GM12878 (cell line): ENCODE measurements at regions not wholly inside any gene's neighbourhood (a gene's known extent, or its start where the extent isn't known, plus 50 kb on each side); places are given as distances from the start of the nearest gene placed in this dataset.
A peak's percentile ranks its signal among the peaks of the same experiment; 100 is the strongest.

Experiments used
- ATAC-seq: fragments of 200-7000 bp; cut with Tn5 transposase; 3 replicates; pipeline ENCODE4 v1.9.1; 2020; ENCODE audit warnings: mild to moderate bottlenecking, moderate library complexity
- BruUV-seq: library from RNA; stranded (reverse); fragments of 400-500 nt; replicated peaks from 2 replicates; lab custom pipeline; 2021; lab: Mats Ljungman, UMichigan
- CTCF ChIA-PET: fragments of 300-600 bp; sonication (Branson Sonifier 250); formaldehyde crosslinking; extraction: SDS; loops from one replicate; lab custom pipeline; 2021; ENCODE audit warnings: inconsistent platforms; lab: Yijun Ruan, JAX
- POLR2A ChIA-PET: fragments of 350-600 bp; formaldehyde crosslinking; extraction: SDS; loops from one replicate; lab custom pipeline; 2021; ENCODE audit warnings: inconsistent platforms; lab: Charles Lee
- RAD21 ChIA-PET: fragments of 300-600 bp; sonication (Branson Sonifier 250); formaldehyde crosslinking; loops from one replicate; lab custom pipeline; 2023; ENCODE audit warnings: antibody characterized with exemption; ENCODE audit not compliant: unreplicated experiment; lab: Charles Lee
- SMC1A ChIA-PET: fragments of 300-600 bp; sonication (Branson Sonifier 250); formaldehyde crosslinking; loops from one replicate; lab custom pipeline; 2023; ENCODE audit not compliant: unreplicated experiment, uncharacterized antibody; lab: Charles Lee
- DNase-seq: peaks from one replicate; pipeline ENCODE4 v3.0.0-alpha.2; 2011; ENCODE audit warnings: low read depth, low spot score
- FAIRE-seq: peaks from 3 replicates; lab custom pipeline; 2011; peaks lifted over from hg19 to GRCh38; lab: Jason Lieb, UNC
- H2AFZ ChIP-seq: 2 replicates; pipeline ENCODE4 v1.6.0; 2011; ENCODE audit warnings: low read depth, low read length, control low read depth; ENCODE audit not compliant: control insufficient read depth
- H3K27ac ChIP-seq: 2 replicates; pipeline ENCODE4 v1.5.1; 2011; ENCODE audit warnings: control low read depth; ENCODE audit not compliant: control insufficient read depth, insufficient read depth
- H3K27me3 ChIP-seq, 2 experiments: replicated peaks in 1 of 2; 2 replicates each; pipeline versions ENCODE4 v1.6.0 to v1.6.1; 2011; ENCODE audit warnings: low read length in 1 of 2; ENCODE audit not compliant: control insufficient read depth in 2 of 2, insufficient read depth in 2 of 2
- H3K36me3 ChIP-seq, 2 experiments: 2 replicates each; pipeline ENCODE4 v1.5.1; 2011; ENCODE audit warnings: low read length in 1 of 2; ENCODE audit not compliant: control insufficient read depth in 2 of 2, insufficient read depth in 2 of 2
- H3K4me1 ChIP-seq: 2 replicates; pipeline ENCODE4 v1.6.1; 2011; ENCODE audit warnings: mild to moderate bottlenecking, low read length, moderate library complexity, mixed read lengths; ENCODE audit not compliant: control insufficient read depth, insufficient read depth
- H3K4me2 ChIP-seq: 2 replicates; pipeline ENCODE4 v1.6.0; 2011; ENCODE audit warnings: control low read depth; ENCODE audit not compliant: control insufficient read depth, insufficient read depth
- H3K4me3 ChIP-seq: fragments of 200-600 bp; sonication (generic); 2 replicates; pipeline ENCODE4 v1.5.1; 2016
- H3K79me2 ChIP-seq: 2 replicates; pipeline ENCODE4 v1.6.0; 2011; ENCODE audit warnings: low read length; ENCODE audit not compliant: control insufficient read depth, insufficient read depth
- H3K9ac ChIP-seq: 2 replicates; pipeline ENCODE4 v1.8.0; 2011; ENCODE audit warnings: low read length, control low read depth, mixed read lengths; ENCODE audit not compliant: control insufficient read depth, insufficient read depth
- H3K9me3 ChIP-seq: replicated peaks from 3 replicates; pipeline ENCODE4 v1.5.1; 2011; ENCODE audit warnings: mild to moderate bottlenecking, low read length; ENCODE audit not compliant: control insufficient read depth, insufficient read depth
- H4K20me1 ChIP-seq: 2 replicates; pipeline ENCODE4 v1.6.0; 2011; ENCODE audit not compliant: control insufficient read depth, insufficient read depth
- IKZF1 ChIP-seq: fragments of 450-650 bp; conservative IDR thresholded peaks from 2 replicates; pipeline ENCODE4 v1.6.1; 2017; ENCODE audit warnings: antibody characterized with exemption, mild to moderate bottlenecking
- MYB ChIP-seq: fragments of 150-350 bp; IDR thresholded peaks from 2 replicates; pipeline ENCODE4 v1.6.1; 2014; ENCODE audit warnings: mild to moderate bottlenecking, low read depth, low read length, borderline replicate concordance
- NFXL1 ChIP-seq: fragments of 450-650 bp; IDR thresholded peaks from 2 replicates; pipeline ENCODE4 v1.6.1; 2017; ENCODE audit warnings: antibody characterized with exemption, mild to moderate bottlenecking, borderline replicate concordance
- NFYA ChIP-seq: IDR thresholded peaks from 2 replicates; pipeline ENCODE4 v1.6.1; 2011; ENCODE audit warnings: low read depth, mild to moderate bottlenecking, low read length, improper control_type of control experiment, borderline replicate concordance
- NR2F1 ChIP-seq: fragments of 450-650 bp; conservative IDR thresholded peaks from 2 replicates; pipeline ENCODE4 v1.6.1; 2017; ENCODE audit warnings: mild to moderate bottlenecking
- PML ChIP-seq: IDR thresholded peaks from 2 replicates; pipeline ENCODE4 v1.6.1; 2012; ENCODE audit warnings: low read length, inconsistent platforms
- SREBF1 ChIP-seq: IDR thresholded peaks from 2 replicates; pipeline ENCODE4 v1.6.1; 2012; ENCODE audit warnings: mild to moderate bottlenecking, low read length
- TARDBP ChIP-seq: IDR thresholded peaks from 2 replicates; pipeline ENCODE4 v1.6.1; 2016; ENCODE audit warnings: borderline replicate concordance
- TBL1XR1 ChIP-seq: IDR thresholded peaks from 2 replicates; pipeline ENCODE4 v1.6.1; 2012; ENCODE audit warnings: low read depth, low read length, improper control_type of control experiment
- WGBS: methylation state at CpG from one replicate; pipeline ENCODE4 v1.1.6; 2016; ENCODE audit warnings: low lambda C conversion rate; ENCODE audit not compliant: insufficient replicate concordance, insufficient coverage; ENCODE audit errors: missing lambda C conversion rate; 5-methylcytosine and 5-hydroxymethylcytosine counted together
- in situ Hi-C: fragments of 300-500 bp; cut with MboI; formaldehyde crosslinking; loops from 9 replicates; pipeline ENCODE4 v1.14.3; 2018; ENCODE audit warnings: mixed read lengths
- intact Hi-C: fragments of 100-400 bp; cut with micrococcal nuclease; formaldehyde crosslinking; loops from one replicate; pipeline ENCODE4 v1.14.2; 2022; ENCODE audit not compliant: unreplicated experiment
- TF ChIP-seq, protein P1 (sequence below): IDR thresholded peaks from 2 replicates; pipeline ENCODE4 v1.6.1; 2011; ENCODE audit warnings: mild to moderate bottlenecking, low read depth, low read length, moderate library complexity; ENCODE audit not compliant: insufficient replicate concordance
- TF ChIP-seq, protein P2 (sequence below): IDR thresholded peaks from 2 replicates; pipeline ENCODE4 v1.6.1; 2011; ENCODE audit warnings: low read depth, low read length, improper control_type of control experiment, borderline replicate concordance
- TF ChIP-seq, protein P3 (sequence below): IDR thresholded peaks from 2 replicates; pipeline ENCODE4 v1.6.1; 2012; ENCODE audit warnings: low read depth, low read length, improper control_type of control experiment
- TF ChIP-seq, protein P4 (sequence below): IDR thresholded peaks from 2 replicates; pipeline ENCODE4 v1.6.1; 2012; ENCODE audit warnings: low read depth, low read length, improper control_type of control experiment
- TF ChIP-seq, protein P5 (sequence below): fragments of 450-650 bp; IDR thresholded peaks from 2 replicates; pipeline ENCODE4 v1.6.1; 2017; ENCODE audit warnings: mild to moderate bottlenecking, moderate library complexity

DNA sequence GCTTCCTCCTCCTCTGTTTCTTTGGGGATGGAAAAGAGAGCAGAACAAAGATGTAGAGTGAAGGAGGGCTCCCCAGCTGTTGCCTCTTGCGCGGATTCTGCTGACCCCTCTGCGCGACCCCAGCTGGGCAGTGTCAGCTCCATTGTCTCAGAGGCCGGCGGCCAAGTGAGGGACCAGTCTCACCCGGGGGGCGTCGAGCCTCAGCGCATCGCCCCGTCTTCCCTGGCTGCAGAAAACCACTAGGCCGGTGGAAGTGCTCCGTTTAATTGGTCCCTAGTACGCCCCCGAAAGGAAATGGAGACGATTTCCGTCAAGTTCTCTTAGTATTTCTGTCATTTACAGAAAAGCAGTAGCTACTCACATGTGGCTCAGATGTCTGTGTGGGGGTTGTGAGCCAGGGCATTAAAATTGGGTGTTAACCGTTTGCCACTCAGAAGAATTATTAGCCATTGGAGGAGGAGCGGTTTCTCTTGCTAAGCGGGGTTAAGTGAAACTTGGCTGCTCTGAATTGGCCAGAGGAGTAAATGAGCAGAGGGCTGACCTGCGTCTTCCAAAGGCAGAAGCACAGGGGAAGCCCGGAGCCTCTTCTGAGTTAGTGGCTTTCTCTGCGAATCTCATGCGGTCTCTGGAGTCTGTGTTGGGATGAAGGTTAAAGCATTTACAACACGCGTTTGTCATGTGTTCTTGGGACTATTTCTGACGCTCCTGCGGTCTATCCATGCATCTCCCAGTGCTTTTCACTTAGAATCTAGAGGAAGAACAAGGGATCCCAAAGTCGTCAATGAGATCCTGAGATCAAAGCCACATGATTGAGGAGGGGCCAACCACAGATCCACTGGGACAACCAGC lies 132.8 kb upstream of the MYO16 start:
- no peak for FAIRE-seq
- no peaks in the 10 kb centered on the region for H3K79me2 ChIP-seq
- no peak overlapping the region for H3K9ac ChIP-seq
- in situ Hi-C loops: no loop called here
- ATAC-seq: peak; percentile 27; the same call in 2 of the 3 replicates
- BruUV-seq: no TSS peak
- ChIA-PET SMC1A (no interaction called here), CTCF (interaction anchor here (1.0 kb wide), 1 partner anchor 54 kb away, joined by 3 read pairs; no protein-coding TSS in a partner anchor), RAD21 (no interaction called here), POLR2A (no interaction called here)
- H3K4me1 ChIP-seq: no peaks in the 10 kb centered on the region
- DNase-seq: no peak
- no peaks in the 10 kb centered on the region for H4K20me1 ChIP-seq
- H3K4me2 ChIP-seq: no peak overlapping the region
- H3K27me3 ChIP-seq: peaks cover 2 to 3% of the 10 kb centered on the region in 2 experiments; a peak in 2 of 4 replicates
- WGBS: 27% methylated on average over 30 of the region's 30 CpGs
- H3K27ac ChIP-seq: no peak overlapping the region
- no peaks in the 10 kb centered on the region for H3K36me3 ChIP-seq
- intact Hi-C loops: no loop called here
- no peak overlapping the region for H2AFZ ChIP-seq
- H3K4me3 ChIP-seq: no peak overlapping the region
- no peaks in the 10 kb centered on the region for H3K9me3 ChIP-seq
- TF ChIP-seq SREBF1 (no peak), TBL1XR1 (no peak), PML (no peak), NR2F1 (no peak), NFYA (no peak), NFXL1 (no peak), IKZF1 (no peak), TARDBP (no peak), MYB (no peak)
- TF ChIP-seq, protein P1, sequence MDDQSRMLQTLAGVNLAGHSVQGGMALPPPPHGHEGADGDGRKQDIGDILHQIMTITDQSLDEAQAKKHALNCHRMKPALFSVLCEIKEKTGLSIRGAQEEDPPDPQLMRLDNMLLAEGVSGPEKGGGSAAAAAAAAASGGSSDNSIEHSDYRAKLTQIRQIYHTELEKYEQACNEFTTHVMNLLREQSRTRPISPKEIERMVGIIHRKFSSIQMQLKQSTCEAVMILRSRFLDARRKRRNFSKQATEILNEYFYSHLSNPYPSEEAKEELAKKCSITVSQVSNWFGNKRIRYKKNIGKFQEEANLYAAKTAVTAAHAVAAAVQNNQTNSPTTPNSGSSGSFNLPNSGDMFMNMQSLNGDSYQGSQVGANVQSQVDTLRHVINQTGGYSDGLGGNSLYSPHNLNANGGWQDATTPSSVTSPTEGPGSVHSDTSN: no peak
- TF ChIP-seq, protein P2, sequence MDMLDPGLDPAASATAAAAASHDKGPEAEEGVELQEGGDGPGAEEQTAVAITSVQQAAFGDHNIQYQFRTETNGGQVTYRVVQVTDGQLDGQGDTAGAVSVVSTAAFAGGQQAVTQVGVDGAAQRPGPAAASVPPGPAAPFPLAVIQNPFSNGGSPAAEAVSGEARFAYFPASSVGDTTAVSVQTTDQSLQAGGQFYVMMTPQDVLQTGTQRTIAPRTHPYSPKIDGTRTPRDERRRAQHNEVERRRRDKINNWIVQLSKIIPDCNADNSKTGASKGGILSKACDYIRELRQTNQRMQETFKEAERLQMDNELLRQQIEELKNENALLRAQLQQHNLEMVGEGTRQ: no peak
- TF ChIP-seq, protein P3, sequence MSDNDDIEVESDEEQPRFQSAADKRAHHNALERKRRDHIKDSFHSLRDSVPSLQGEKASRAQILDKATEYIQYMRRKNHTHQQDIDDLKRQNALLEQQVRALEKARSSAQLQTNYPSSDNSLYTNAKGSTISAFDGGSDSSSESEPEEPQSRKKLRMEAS: no peak
- TF ChIP-seq, protein P4, sequence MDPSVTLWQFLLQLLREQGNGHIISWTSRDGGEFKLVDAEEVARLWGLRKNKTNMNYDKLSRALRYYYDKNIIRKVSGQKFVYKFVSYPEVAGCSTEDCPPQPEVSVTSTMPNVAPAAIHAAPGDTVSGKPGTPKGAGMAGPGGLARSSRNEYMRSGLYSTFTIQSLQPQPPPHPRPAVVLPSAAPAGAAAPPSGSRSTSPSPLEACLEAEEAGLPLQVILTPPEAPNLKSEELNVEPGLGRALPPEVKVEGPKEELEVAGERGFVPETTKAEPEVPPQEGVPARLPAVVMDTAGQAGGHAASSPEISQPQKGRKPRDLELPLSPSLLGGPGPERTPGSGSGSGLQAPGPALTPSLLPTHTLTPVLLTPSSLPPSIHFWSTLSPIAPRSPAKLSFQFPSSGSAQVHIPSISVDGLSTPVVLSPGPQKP: no peak
- TF ChIP-seq, protein P5, sequence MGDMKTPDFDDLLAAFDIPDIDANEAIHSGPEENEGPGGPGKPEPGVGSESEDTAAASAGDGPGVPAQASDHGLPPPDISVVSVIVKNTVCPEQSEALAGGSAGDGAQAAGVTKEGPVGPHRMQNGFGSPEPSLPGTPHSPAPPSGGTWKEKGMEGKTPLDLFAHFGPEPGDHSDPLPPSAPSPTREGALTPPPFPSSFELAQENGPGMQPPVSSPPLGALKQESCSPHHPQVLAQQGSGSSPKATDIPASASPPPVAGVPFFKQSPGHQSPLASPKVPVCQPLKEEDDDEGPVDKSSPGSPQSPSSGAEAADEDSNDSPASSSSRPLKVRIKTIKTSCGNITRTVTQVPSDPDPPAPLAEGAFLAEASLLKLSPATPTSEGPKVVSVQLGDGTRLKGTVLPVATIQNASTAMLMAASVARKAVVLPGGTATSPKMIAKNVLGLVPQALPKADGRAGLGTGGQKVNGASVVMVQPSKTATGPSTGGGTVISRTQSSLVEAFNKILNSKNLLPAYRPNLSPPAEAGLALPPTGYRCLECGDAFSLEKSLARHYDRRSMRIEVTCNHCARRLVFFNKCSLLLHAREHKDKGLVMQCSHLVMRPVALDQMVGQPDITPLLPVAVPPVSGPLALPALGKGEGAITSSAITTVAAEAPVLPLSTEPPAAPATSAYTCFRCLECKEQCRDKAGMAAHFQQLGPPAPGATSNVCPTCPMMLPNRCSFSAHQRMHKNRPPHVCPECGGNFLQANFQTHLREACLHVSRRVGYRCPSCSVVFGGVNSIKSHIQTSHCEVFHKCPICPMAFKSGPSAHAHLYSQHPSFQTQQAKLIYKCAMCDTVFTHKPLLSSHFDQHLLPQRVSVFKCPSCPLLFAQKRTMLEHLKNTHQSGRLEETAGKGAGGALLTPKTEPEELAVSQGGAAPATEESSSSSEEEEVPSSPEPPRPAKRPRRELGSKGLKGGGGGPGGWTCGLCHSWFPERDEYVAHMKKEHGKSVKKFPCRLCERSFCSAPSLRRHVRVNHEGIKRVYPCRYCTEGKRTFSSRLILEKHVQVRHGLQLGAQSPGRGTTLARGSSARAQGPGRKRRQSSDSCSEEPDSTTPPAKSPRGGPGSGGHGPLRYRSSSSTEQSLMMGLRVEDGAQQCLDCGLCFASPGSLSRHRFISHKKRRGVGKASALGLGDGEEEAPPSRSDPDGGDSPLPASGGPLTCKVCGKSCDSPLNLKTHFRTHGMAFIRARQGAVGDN: no peak
